ENCODE measurements at regions not wholly inside any gene's neighbourhood (a gene's known extent, or its start where the extent isn't known, plus 50 kb on each side); places are given as distances from the start of the nearest gene placed in this dataset.

- no peak overlapping the region for H3K4me3 Mint-ChIP-seq (ENCODE audit: unreplicated experiment)
- peaks cover 37% of the 10 kb centered on the region for H3K9me3 Mint-ChIP-seq (ENCODE audit: unreplicated experiment)
- TF ChIP-seq, protein P1, sequence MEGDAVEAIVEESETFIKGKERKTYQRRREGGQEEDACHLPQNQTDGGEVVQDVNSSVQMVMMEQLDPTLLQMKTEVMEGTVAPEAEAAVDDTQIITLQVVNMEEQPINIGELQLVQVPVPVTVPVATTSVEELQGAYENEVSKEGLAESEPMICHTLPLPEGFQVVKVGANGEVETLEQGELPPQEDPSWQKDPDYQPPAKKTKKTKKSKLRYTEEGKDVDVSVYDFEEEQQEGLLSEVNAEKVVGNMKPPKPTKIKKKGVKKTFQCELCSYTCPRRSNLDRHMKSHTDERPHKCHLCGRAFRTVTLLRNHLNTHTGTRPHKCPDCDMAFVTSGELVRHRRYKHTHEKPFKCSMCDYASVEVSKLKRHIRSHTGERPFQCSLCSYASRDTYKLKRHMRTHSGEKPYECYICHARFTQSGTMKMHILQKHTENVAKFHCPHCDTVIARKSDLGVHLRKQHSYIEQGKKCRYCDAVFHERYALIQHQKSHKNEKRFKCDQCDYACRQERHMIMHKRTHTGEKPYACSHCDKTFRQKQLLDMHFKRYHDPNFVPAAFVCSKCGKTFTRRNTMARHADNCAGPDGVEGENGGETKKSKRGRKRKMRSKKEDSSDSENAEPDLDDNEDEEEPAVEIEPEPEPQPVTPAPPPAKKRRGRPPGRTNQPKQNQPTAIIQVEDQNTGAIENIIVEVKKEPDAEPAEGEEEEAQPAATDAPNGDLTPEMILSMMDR (IDR thresholded peaks at IDR 0.05; ENCODE audit: unreplicated experiment): no peak
- no peaks in the 10 kb centered on the region for H3K27me3 Mint-ChIP-seq (ENCODE audit: insufficient read depth, unreplicated experiment)
- no peaks in the 10 kb centered on the region for H3K4me1 Mint-ChIP-seq (ENCODE audit: insufficient read depth, unreplicated experiment)
- DNase-seq (ENCODE audit: unreplicated experiment): no peak
- H3K36me3 Mint-ChIP-seq (ENCODE audit: insufficient read depth, unreplicated experiment): no peaks in the 10 kb centered on the region
- no peak overlapping the region for H3K27ac Mint-ChIP-seq (ENCODE audit: low read depth, unreplicated experiment)
- ChIA-PET POLR2A (no interaction called here), CTCF (no interaction called here)
- intact Hi-C loops (cut with micrococcal nuclease): no loop called here
- BruUV-seq (replicated peaks): no TSS peak
These were observed 788.9 kb downstream of the UQCRFS1 start for GRCh38 chr19:28424077-28424476.

DNA sequence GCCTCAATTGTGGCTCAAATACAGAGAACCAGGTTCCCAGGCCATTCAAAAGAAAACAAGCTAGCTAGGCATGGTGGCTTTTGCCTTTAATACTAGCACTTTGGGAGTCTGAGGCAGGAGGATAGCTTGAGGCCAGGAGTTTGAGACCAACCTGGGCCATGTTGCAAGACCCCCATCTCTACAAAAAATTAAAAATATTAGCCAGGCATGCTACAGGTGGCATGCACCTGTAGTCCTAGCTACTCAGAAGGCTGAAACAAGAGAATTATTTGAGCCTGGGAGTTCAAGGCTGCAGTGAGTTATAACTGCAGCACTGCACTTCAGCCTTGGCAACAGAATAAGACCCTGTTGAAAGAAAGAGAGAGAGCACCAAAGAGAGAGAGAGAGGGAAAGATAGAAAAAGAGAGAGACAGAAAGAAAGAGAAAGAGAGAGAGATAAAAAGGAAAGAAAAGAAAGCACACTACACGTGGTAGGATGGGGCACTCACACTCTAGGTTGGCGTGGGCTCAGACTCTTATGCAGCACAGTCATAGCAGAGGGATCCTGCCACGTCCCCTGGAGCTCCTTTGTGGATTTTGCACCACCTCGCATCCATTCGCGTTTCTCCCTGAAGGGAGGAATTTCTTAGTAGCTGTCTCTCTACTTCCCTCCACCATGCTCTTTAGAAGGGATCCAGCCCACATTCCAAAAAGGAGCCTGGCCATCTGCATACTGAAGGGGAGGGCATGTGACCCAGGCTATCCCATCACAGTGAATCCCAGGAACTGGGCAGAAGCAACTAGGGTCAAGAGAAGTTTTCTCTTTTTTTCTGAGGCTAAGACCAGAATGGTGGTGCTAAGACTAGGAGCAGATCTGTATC lies 789.9 kb downstream of the UQCRFS1 start:
- H3K4me3 Mint-ChIP-seq (ENCODE audit: unreplicated experiment): no peak overlapping the region
- no peaks in the 10 kb centered on the region for H3K4me1 Mint-ChIP-seq (ENCODE audit: insufficient read depth, unreplicated experiment)
- H3K9me3 Mint-ChIP-seq (ENCODE audit: unreplicated experiment): peaks cover 37% of the 10 kb centered on the region
- TF ChIP-seq, protein P1 (IDR thresholded peaks at IDR 0.05; ENCODE audit: unreplicated experiment): no peak
- no peak for DNase-seq (ENCODE audit: unreplicated experiment)
- POLR2A ChIA-PET: interaction anchor here (0.6 kb wide), 1 partner anchor 81 kb away, joined by 3 read pairs; no protein-coding TSS in a partner anchor
- no TSS peak for BruUV-seq (replicated peaks)
- H3K27me3 Mint-ChIP-seq (ENCODE audit: insufficient read depth, unreplicated experiment): no peaks in the 10 kb centered on the region
- CTCF ChIA-PET: no interaction called here
- intact Hi-C loops (cut with micrococcal nuclease): no loop called here
- no peaks in the 10 kb centered on the region for H3K36me3 Mint-ChIP-seq (ENCODE audit: insufficient read depth, unreplicated experiment)
- H3K27ac Mint-ChIP-seq (ENCODE audit: low read depth, unreplicated experiment): no peak overlapping the region

DNA sequence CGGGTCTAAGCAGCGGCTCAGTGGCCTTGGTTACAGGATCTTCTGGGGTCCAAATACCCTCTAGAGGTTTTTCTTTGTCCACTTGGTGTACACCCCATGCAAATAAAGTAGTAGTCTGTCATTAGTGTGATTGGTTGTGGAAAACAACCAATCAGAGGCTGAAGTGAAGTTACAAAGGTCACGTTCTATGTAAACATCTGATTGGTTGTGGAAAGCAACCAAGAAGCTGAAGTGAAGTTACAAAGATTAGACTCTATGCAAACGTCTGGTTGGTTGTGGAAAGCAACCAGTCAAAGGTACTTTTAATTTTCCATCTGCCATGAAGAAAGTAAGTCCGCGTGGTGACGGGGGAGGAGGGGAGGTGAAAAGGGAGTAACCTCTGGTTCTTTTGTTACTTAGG lies 790.9 kb downstream of the UQCRFS1 start:
- BruUV-seq (replicated peaks): no TSS peak
- no peaks in the 10 kb centered on the region for H3K27me3 Mint-ChIP-seq (ENCODE audit: insufficient read depth, unreplicated experiment)
- intact Hi-C loops (cut with micrococcal nuclease): no loop called here
- ChIA-PET CTCF (interaction anchor here (0.6 kb wide), 1 partner anchor 100 kb away, joined by 3 read pairs; no protein-coding TSS in a partner anchor), POLR2A (no interaction called here)
- TF ChIP-seq, protein P1 (IDR thresholded peaks at IDR 0.05; ENCODE audit: unreplicated experiment): no peak
- H3K36me3 Mint-ChIP-seq (ENCODE audit: insufficient read depth, unreplicated experiment): no peaks in the 10 kb centered on the region
- H3K4me3 Mint-ChIP-seq (ENCODE audit: unreplicated experiment): no peak overlapping the region
- no peak for DNase-seq (ENCODE audit: unreplicated experiment)
- no peaks in the 10 kb centered on the region for H3K4me1 Mint-ChIP-seq (ENCODE audit: insufficient read depth, unreplicated experiment)
- H3K27ac Mint-ChIP-seq (ENCODE audit: low read depth, unreplicated experiment): no peak overlapping the region
- peaks cover 30% of the 10 kb centered on the region for H3K9me3 Mint-ChIP-seq (ENCODE audit: unreplicated experiment)

DNA sequence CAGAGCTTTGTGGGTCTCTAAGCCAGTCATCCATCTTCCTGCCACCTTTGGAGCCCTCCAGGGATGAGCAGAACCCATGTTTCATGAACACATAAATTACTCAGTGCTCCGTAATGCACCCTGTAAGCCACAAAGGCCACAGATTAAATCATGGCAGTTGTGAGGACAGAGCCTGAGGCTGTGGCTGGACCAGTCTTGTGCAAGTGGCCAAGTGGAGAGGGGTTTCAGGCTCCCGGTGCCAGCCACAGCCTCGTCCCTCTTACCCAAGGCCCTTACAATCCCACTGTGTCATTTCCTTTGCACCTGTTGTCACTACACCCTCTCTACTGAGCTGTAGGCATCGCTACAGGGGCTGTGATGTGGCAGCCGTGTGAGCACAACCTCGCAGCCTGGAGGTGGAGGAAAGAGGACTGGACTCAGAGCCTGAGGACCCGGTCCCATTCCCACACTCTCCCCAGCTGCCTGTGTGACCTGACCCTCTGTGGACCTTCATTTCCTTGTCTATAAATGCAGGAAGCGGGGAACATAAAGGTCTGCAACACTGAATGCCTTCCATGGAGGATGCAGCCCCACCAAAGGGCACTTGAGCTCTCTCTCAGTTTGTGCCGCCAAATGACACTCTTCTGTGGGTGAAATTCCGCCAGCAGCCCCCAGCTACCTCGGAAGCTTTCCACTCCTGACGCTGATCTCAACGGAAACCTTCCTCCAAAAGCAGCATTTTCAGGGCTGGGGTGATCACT lies 792.0 kb downstream of the UQCRFS1 start:
- Mint-ChIP-seq H3K4me3 (ENCODE audit: unreplicated experiment) (no peak overlapping the region), H3K27me3 (ENCODE audit: insufficient read depth, unreplicated experiment) (no peaks in the 10 kb centered on the region), H3K27ac (ENCODE audit: low read depth, unreplicated experiment) (no peak overlapping the region), H3K36me3 (ENCODE audit: insufficient read depth, unreplicated experiment) (no peaks in the 10 kb centered on the region), H3K4me1 (ENCODE audit: insufficient read depth, unreplicated experiment) (no peaks in the 10 kb centered on the region), H3K9me3 (ENCODE audit: unreplicated experiment) (peaks cover 37% of the 10 kb centered on the region)
- TF ChIP-seq, protein P1 (IDR thresholded peaks at IDR 0.05; ENCODE audit: unreplicated experiment): no peak
- intact Hi-C loops (cut with micrococcal nuclease): no loop called here
- POLR2A ChIA-PET: no interaction called here
- CTCF ChIA-PET: no interaction called here
- BruUV-seq (replicated peaks): no TSS peak
- DNase-seq (ENCODE audit: unreplicated experiment): no peak
